Brain microvascular endothelial cell (primary cell): ENCODE measurements at regions not wholly inside any gene's neighbourhood (a gene's known extent, or its start where the extent isn't known, plus 50 kb on each side); places are given as distances from the start of the nearest gene placed in this dataset.

Source experiments
- DNase-seq: peaks from one replicate; pipeline ENCODE4 v3.0.0-alpha.2; 2020
- H3K27ac ChIP-seq: fragments of 250-450 bp; sonication (Bioruptor Pico); 2 replicates; pipeline ENCODE4 v1.5.1; 2020; ENCODE audit warnings: mild to moderate bottlenecking, moderate library complexity
- H3K27me3 ChIP-seq: fragments of 250-450 bp; sonication (Bioruptor Pico); replicated peaks from 2 replicates; pipeline ENCODE4 v1.5.1; 2020; ENCODE audit warnings: mild to moderate bottlenecking
- H3K36me3 ChIP-seq: fragments of 250-450 bp; sonication (Bioruptor Pico); replicated peaks from 2 replicates; pipeline ENCODE4 v1.5.1; 2020; ENCODE audit warnings: mild to moderate bottlenecking
- H3K4me3 ChIP-seq: 2 replicates; pipeline ENCODE4 v1.5.1; 2011; ENCODE audit warnings: low read depth, mild to moderate bottlenecking, control low read depth, low read length, moderate library complexity
- in situ Hi-C: cut with HindIII; loops from 2 replicates; pipeline ENCODE4 v1.10.0; 2017; ENCODE audit warnings: low sequenced_read_pairs, low pct_ligation_motif_present
- TF ChIP-seq, protein P1 (sequence below): IDR thresholded peaks from 2 replicates; pipeline ENCODE4 v1.5.1; 2011; ENCODE audit warnings: low read depth, mild to moderate bottlenecking, moderate library complexity, low read length, control low read depth, inconsistent platforms; ENCODE audit errors: missing control alignments

- TF ChIP-seq, protein P1, sequence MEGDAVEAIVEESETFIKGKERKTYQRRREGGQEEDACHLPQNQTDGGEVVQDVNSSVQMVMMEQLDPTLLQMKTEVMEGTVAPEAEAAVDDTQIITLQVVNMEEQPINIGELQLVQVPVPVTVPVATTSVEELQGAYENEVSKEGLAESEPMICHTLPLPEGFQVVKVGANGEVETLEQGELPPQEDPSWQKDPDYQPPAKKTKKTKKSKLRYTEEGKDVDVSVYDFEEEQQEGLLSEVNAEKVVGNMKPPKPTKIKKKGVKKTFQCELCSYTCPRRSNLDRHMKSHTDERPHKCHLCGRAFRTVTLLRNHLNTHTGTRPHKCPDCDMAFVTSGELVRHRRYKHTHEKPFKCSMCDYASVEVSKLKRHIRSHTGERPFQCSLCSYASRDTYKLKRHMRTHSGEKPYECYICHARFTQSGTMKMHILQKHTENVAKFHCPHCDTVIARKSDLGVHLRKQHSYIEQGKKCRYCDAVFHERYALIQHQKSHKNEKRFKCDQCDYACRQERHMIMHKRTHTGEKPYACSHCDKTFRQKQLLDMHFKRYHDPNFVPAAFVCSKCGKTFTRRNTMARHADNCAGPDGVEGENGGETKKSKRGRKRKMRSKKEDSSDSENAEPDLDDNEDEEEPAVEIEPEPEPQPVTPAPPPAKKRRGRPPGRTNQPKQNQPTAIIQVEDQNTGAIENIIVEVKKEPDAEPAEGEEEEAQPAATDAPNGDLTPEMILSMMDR, result no peak
- no peak for DNase-seq
- in situ Hi-C loops, result no loop called here
- no peak overlapping the region for H3K4me3 ChIP-seq
- H3K36me3 ChIP-seq, result no peaks in the 10 kb centered on the region
- H3K27ac ChIP-seq, result no peak overlapping the region
- no peaks in the 10 kb centered on the region for H3K27me3 ChIP-seq
Observed at GRCh38 chr13:108036411-108036932, 178.9 kb downstream of the LIG4 start.

DNA sequence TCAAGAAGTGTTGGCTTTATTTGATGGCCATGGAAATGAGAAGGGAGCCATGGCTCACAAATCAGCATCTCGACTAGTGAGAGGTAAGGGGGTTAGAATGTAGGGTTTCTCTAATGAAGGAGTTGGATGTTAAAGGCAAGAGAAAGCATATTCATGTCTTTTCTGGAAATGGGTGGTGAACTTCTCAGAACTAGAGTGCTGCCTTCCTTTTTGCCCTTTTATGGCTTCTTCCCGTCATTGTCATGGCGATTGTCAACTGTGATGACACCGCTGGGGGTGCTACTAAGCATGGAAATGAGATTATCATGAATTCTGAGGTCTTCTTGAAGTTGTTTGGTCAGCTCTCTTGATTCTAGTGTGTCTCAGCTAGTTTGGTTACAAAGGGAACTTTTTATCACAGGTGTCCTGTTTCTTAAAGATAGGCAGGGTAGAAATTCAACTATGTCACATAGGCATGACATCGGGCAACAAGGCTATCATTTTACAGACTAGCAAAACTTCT lies 180.4 kb downstream of the LIG4 start:
- TF ChIP-seq, protein P1, result no peak
- in situ Hi-C loops, result no loop called here
- no peak overlapping the region for H3K4me3 ChIP-seq
- no peak overlapping the region for H3K27ac ChIP-seq
- DNase-seq, result no peak
- no peaks in the 10 kb centered on the region for H3K36me3 ChIP-seq
- H3K27me3 ChIP-seq, result no peaks in the 10 kb centered on the region

DNA sequence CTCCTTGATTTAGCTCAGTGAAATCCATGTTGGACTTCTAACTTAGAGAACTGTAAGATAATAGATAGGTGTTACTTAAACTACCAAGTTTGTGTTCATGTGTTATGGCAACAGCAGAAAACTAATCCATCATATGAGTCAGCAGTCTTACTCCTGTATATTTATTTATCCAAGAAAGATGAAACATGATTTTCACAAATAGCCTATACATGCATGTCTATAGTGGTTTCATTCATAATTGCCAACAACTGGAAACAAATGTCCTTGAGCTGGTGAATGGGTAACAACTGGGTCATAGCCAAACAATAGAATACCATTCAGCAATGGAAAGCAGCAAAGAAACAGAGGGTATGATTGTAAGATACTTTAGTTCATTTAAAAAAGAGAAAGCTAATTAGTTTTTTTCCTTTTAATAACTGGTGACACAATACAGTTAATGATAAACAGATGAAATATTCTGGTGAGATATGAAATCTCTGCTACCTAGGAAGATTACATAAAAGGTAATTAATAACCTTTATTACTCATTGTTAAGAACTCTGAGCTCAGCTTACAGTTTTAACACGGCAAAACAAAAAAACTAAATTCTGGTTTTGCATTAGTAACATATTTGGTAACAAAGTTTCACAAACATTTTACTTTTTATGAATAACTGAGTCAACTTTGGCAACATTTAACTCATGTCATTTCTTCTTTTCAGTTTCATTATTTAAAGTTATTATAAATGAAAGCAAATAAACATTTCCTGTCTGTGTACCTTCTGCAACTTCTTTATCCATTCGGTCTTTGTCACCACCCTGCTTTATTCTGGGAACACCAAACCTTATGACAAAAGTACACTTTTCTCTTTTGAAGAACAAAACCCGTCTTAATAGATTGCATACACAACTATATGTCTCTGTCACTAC lies 181.3 kb downstream of the LIG4 start:
- TF ChIP-seq, protein P1, result no peak
- H3K36me3 ChIP-seq, result no peaks in the 10 kb centered on the region
- H3K4me3 ChIP-seq, result no peak overlapping the region
- no peaks in the 10 kb centered on the region for H3K27me3 ChIP-seq
- H3K27ac ChIP-seq, result no peak overlapping the region
- in situ Hi-C loops, result no loop called here
- no peak for DNase-seq

DNA sequence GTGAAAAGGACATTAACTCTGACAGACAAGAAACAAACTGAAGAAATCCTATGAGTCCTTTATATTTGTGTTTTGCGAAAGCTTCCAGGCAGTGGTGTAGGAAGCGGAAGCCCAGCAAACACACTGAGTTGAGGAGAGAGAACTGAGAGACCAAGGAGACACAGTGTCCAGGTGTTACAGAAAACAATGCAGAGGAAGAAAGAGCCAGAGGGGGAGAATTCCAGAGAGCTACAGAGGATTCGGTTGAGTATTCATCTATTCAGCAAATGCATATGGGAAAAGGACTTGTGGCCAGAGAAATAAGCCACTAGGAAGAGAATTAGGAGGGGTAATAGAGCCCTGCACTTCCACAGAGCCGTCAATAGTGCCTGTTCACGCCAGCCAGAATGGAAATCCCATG lies 183.5 kb downstream of the LIG4 start:
- H3K27ac ChIP-seq, result no peak overlapping the region
- TF ChIP-seq, protein P1, result no peak
- H3K4me3 ChIP-seq, result no peak overlapping the region
- H3K27me3 ChIP-seq, result no peaks in the 10 kb centered on the region
- in situ Hi-C loops, result no loop called here
- H3K36me3 ChIP-seq, result no peaks in the 10 kb centered on the region
- DNase-seq, result no peak

DNA sequence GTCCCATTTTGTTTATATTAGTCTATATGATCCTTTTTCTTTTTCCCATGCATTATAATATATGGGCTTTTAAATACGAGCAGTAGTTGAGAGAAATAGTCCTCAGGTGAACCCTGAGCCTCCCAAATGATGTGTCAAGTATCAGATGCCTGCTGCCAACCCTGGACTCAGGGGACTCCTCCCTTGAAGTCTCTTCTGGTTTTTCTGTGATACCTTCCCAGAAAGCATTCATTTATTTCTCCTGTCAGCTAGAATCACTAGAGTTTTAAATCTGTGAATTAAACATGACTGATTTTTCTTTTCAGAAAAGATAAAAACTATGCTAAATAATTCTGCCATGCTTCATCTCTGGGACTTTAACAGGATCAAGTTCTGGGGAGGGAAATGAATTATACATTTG lies 184.6 kb downstream of the LIG4 start:
- no peaks in the 10 kb centered on the region for H3K27me3 ChIP-seq
- in situ Hi-C loops, result no loop called here
- H3K36me3 ChIP-seq, result no peaks in the 10 kb centered on the region
- TF ChIP-seq, protein P1, result no peak
- no peak overlapping the region for H3K27ac ChIP-seq
- no peak overlapping the region for H3K4me3 ChIP-seq
- no peak for DNase-seq
